ENCODE measurements at regions not wholly inside any gene's neighbourhood (a gene's known extent, or its start where the extent isn't known, plus 50 kb on each side); places are given as distances from the start of the nearest gene placed in this dataset.
"Not testable (repeated sequence)": the region's sequence is repeated elsewhere in the genome, so short reads cannot be mapped to it uniquely, and the experiment has no call there.

DNA sequence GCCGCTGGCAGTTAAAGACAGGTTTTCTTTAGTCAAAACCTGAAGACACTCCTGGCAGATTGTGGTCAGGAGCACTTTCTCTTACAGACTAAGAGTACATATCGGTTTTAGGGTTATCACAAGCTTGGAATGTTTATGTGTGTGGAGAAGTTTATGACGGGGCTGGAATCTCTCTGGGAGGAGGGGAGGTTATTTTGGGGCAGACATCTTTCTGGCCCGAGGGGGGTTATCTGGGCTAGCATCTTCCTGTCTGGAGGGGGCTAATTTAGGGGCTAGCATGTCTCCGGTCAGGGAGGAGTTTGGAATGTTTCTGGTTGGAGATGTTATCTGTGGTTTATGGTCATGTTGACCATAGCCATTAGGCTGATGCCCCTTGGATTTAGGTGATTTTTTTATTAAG lies 141.2 kb upstream of the KIF5B start (continued):
- TF ChIP-seq ZNF777 (tag by site-specific recombination; IDR thresholded peaks at IDR 0.05; ENCODE audit: borderline replicate concordance) = no peak
- TF ChIP-seq ZNF335 (tag by site-specific recombination; conservative IDR thresholded peaks at IDR 0.05) = no peak
- no peak for TF ChIP-seq PRDM1 (tag by site-specific recombination; IDR thresholded peaks at IDR 0.05)
- no peak for TF ChIP-seq ZNF416 (tag by site-specific recombination; IDR thresholded peaks at IDR 0.05)
- TF ChIP-seq, protein P1, sequence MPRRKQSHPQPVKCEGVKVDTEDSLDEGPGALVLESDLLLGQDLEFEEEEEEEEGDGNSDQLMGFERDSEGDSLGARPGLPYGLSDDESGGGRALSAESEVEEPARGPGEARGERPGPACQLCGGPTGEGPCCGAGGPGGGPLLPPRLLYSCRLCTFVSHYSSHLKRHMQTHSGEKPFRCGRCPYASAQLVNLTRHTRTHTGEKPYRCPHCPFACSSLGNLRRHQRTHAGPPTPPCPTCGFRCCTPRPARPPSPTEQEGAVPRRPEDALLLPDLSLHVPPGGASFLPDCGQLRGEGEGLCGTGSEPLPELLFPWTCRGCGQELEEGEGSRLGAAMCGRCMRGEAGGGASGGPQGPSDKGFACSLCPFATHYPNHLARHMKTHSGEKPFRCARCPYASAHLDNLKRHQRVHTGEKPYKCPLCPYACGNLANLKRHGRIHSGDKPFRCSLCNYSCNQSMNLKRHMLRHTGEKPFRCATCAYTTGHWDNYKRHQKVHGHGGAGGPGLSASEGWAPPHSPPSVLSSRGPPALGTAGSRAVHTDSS (tag by site-specific recombination; IDR thresholded peaks at IDR 0.05) = no peak

DNA sequence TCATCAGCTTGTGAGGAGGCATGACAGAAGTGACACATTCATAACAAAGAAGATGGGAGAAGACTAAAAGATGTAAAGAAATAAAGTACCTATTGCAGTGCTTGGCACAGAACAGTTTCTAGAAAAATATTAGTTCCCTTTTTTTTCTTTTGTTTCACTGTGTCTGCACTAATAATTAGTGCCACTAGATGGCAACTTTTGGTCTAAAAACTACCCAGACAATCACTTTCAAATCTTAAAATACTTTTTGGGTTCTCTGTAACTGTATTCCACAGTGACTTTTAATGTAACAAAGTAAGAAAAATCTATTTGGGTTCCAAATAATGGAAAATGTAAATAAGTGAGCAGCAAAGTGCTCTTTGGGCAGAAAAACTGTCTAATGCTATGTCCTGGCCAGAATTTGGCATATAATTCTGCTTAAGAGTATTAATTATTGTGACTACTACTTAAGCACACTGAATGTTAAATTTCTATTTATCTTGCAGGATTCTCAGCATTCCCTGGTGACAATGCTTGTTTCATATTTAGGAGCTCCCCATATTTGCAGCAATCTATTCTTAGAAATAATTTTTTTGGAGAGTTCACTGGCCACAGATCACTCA lies 134.8 kb upstream of the KIF5B start:
- TF ChIP-seq RBAK (tag by site-specific recombination; IDR thresholded peaks at IDR 0.05) (no peak), ZNF529 (tag by site-specific recombination; IDR thresholded peaks at IDR 0.05; ENCODE audit: insufficient replicate concordance) (no peak), ZNF654 (tag by site-specific recombination; IDR thresholded peaks at IDR 0.05; ENCODE audit: low read depth) (peak; percentile 72), ZNF660 (tag by site-specific recombination; IDR thresholded peaks at IDR 0.05) (0 out of 2 replicates have a peak, but pooled peaks have one; percentile 25)
- TF ChIP-seq, protein P2, sequence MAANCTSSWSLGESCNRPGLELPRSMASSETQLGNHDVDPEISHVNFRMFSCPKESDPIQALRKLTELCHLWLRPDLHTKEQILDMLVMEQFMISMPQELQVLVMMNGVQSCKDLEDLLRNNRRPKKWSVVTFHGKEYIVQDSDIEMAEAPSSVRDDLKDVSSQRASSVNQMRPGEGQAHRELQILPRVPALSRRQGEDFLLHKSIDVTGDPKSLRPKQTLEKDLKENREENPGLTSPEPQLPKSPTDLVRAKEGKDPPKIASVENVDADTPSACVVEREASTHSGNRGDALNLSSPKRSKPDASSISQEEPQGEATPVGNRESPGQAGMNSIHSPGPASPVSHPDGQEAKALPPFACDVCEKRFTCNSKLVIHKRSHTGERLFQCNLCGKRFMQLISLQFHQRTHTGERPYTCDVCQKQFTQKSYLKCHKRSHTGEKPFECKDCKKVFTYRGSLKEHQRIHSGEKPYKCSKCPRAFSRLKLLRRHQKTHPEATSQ (tag by site-specific recombination; IDR thresholded peaks at IDR 0.05) = no peak
- Histone ChIP-seq H3K9me3 (ENCODE audit: control insufficient read depth, insufficient read depth, low read depth, low read length) (no peaks in the 10 kb centered on the region), H3K27ac (ENCODE audit: extremely low read depth, low read depth, low read length) (no peak overlapping the region), H3K36me3 (ENCODE audit: control insufficient read depth in 2 of 2, insufficient read depth in 1 of 2, low read length in 2 of 2) (no peaks in the 10 kb centered on the region), H3K4me3 (ENCODE audit: low read depth, low read length) (no peak overlapping the region), H3K4me1 (ENCODE audit: control insufficient read depth, insufficient read depth, low read length) (no peaks in the 10 kb centered on the region)
- CTCF ChIA-PET = interaction anchor here (0.6 to 2.3 kb wide), 19 partner anchors 9 to 1617 kb away, joined by 3 to 17 read pairs (median 5); partner anchors contain the start of gene KIF5B
- POLR2A ChIA-PET = no interaction called here

DNA sequence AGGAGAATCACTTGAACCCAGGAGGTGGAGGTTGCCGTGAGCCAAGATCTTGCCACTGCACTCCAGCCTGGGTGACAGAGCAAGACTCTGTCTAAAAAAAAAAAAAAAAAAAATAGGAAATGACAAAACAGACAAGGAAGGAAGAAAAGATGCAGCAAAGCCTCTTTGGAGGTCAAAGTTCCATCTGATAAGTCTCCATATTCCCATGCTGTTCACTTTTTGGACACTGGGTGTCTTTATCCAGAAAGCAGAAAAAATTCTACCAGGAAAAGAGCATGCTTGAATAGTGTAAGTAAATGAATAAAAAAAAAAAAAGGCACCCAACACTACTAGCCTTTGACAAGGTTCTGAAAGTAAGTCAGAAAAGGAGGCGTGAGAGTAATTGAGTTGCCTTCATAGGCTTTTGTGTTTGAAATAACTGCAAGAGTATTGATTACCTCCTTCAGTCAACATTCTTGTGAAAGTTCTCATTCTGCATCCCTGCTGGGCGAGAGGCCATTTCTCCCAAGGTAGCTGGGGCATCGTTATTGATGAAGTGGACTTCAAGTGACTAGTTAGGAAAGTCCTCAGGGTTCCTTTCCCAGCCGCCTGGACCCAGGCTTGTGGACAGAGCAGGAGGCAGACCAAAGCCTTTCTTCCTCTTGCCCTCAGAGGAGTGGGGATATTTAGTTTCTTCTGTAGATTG lies 133.3 kb upstream of the KIF5B start:
- no peak overlapping the region for H3K27ac ChIP-seq (ENCODE audit: extremely low read depth, low read depth, low read length)
- POLR2A ChIA-PET = no interaction called here
- H3K9me3 ChIP-seq (ENCODE audit: control insufficient read depth, insufficient read depth, low read depth, low read length) = no peaks in the 10 kb centered on the region
- no peak overlapping the region for H3K4me3 ChIP-seq (ENCODE audit: low read depth, low read length)
- CTCF ChIA-PET = interaction anchor here (0.5 to 2.3 kb wide), 13 partner anchors 10 to 1664 kb away, joined by 3 to 17 read pairs (median 5); no protein-coding TSS in a partner anchor
- H3K4me1 ChIP-seq (ENCODE audit: control insufficient read depth, insufficient read depth, low read length) = no peaks in the 10 kb centered on the region
- TF ChIP-seq ZNF416 (tag by site-specific recombination; IDR thresholded peaks at IDR 0.05) = no peak
- TF ChIP-seq, protein P3, sequence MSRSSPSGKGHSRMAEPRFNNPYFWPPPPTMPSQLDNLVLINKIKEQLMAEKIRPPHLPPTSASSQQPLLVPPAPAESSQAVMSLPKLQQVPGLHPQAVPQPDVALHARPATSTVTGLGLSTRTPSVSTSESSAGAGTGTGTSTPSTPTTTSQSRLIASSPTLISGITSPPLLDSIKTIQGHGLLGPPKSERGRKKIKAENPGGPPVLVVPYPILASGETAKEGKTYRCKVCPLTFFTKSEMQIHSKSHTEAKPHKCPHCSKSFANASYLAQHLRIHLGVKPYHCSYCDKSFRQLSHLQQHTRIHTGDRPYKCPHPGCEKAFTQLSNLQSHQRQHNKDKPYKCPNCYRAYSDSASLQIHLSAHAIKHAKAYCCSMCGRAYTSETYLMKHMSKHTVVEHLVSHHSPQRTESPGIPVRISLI (tag by site-specific recombination; IDR thresholded peaks at IDR 0.05) = peak; percentile 48; the same call in 1 of the 2 replicates
- no peaks in the 10 kb centered on the region for H3K36me3 ChIP-seq (ENCODE audit: control insufficient read depth in 2 of 2, insufficient read depth in 1 of 2, low read length in 2 of 2)

DNA sequence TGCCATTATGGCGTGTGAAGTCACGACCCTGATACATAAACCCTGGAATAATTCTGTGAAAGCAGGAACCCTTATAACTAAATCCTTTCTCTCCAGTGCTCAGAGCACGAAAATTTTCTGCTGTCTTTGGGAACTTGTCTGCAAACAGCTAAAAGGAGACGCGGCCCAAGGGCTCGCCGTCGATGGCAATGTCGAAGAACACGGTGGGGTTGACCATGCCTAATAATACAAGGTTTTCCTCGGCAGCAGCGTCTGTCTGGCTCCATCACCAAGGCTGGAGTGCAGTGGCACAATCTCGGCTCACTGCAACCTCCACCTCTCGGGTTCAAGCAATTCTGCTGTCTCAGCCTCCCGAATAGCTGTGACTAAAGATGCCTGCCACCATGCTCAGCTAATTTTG lies 132.4 kb upstream of the KIF5B start:
- POLR2A ChIA-PET; H3K4me3 ChIP-seq (ENCODE audit: low read depth, low read length); H3K27ac ChIP-seq (ENCODE audit: extremely low read depth, low read depth, low read length); H3K9me3 ChIP-seq (ENCODE audit: control insufficient read depth, insufficient read depth, low read depth, low read length); H3K36me3 ChIP-seq (ENCODE audit: control insufficient read depth in 2 of 2, insufficient read depth in 1 of 2, low read length in 2 of 2); H3K4me1 ChIP-seq (ENCODE audit: control insufficient read depth, insufficient read depth, low read length): not testable (repeated sequence)
- CTCF ChIA-PET = interaction anchor here (0.5 to 2.3 kb wide), 4 partner anchors 8 to 905 kb away, joined by 3 to 9 read pairs (median 4); no protein-coding TSS in a partner anchor
